SK-N-SH (cell line): ENCODE measurements at regions not wholly inside any gene's neighbourhood (a gene's known extent, or its start where the extent isn't known, plus 50 kb on each side); places are given as distances from the start of the nearest gene placed in this dataset.

ENCODE experiments used
- CTCF ChIA-PET: fragments of 300-600, 350-600 bp; formaldehyde crosslinking; extraction: SDS; loops from one replicate; lab custom pipeline; 2021; lab: Yijun Ruan, JAX
- POLR2A ChIA-PET: fragments of 350-600 bp; sonication (Branson Sonifier 250); formaldehyde crosslinking; extraction: SDS; loops from one replicate; lab custom pipeline; 2020; ENCODE audit warnings: antibody characterized with exemption, inconsistent platforms; lab: Yijun Ruan, JAX
- DNase-seq: peaks from one replicate; pipeline ENCODE4 v3.0.0; 2012
- H2AFZ ChIP-seq: fragments of 200-600 bp; sonication (generic); 2 replicates; pipeline ENCODE4 v1.8.1; 2016; ENCODE audit warnings: antibody characterized with exemption, mild to moderate bottlenecking, low read depth
- H3F3A ChIP-seq: fragments of 200-600 bp; sonication (generic); replicated peaks from 2 replicates; pipeline ENCODE3; 2016; ENCODE audit warnings: antibody characterized with exemption, mild to moderate bottlenecking; ENCODE audit not compliant: insufficient read depth
- H3K27ac ChIP-seq, 2 experiments: fragments of 200-500 bp in 1 of 2; fragments of 200-600 bp in 1 of 2; sonication (Bioruptor generic) in 1 of 2; sonication (generic), shearing (Covaris generic) in 1 of 2; 2 replicates each; pipeline versions ENCODE4 v1.5.1 to v1.6.1; 2014 to 2016; ENCODE audit warnings: low read depth in 2 of 2, inconsistent platforms in 1 of 2, low read length in 1 of 2, mild to moderate bottlenecking in 1 of 2, mixed read lengths in 1 of 2
- H3K27me3 ChIP-seq: fragments of 200-600 bp; sonication (generic), shearing (Covaris generic); 2 replicates; pipeline ENCODE4 v1.6.1; 2016; ENCODE audit warnings: mixed run types; ENCODE audit not compliant: insufficient read depth
- H3K36me3 ChIP-seq, 2 experiments: fragments of 200-500 bp in 1 of 2; fragments of 200-600 bp in 1 of 2; sonication (Bioruptor generic) in 1 of 2; sonication (generic) in 1 of 2; replicated peaks in 1 of 2; 2 replicates each; pipeline versions ENCODE3 to v1.5.1; 2014 to 2016; ENCODE audit warnings: low read length in 1 of 2, mild to moderate bottlenecking in 1 of 2; ENCODE audit not compliant: insufficient read depth in 2 of 2, control insufficient read depth in 1 of 2
- H3K4me1 ChIP-seq, 2 experiments: fragments of 200-500 bp in 1 of 2; fragments of 200-600 bp in 1 of 2; sonication (Bioruptor generic) in 1 of 2; sonication (generic), shearing (Covaris generic) in 1 of 2; 2 replicates each; pipeline versions ENCODE4 v1.5.1 to v1.6.1; 2014 to 2016; ENCODE audit warnings: low read depth in 1 of 2, low read length in 1 of 2, mixed run types in 1 of 2; ENCODE audit not compliant: insufficient read depth in 2 of 2, control insufficient read depth in 1 of 2
- H3K4me2 ChIP-seq: fragments of 200-600 bp; sonication (generic), shearing (Covaris generic); 2 replicates; pipeline ENCODE4 v1.6.1; 2017; ENCODE audit warnings: mixed run types
- H3K4me3 ChIP-seq, 2 experiments: fragments of 200-500 bp in 1 of 2; fragments of 200-600 bp in 1 of 2; sonication (Bioruptor generic) in 1 of 2; sonication (generic), shearing (Covaris generic) in 1 of 2; 2 replicates each; pipeline versions ENCODE4 v1.5.1 to v1.8.1; 2014 to 2016; ENCODE audit warnings: low read depth in 2 of 2, inconsistent platforms in 1 of 2, low read length in 1 of 2, mild to moderate bottlenecking in 1 of 2, mixed read lengths in 1 of 2, moderate library complexity in 1 of 2
- H3K79me2 ChIP-seq: fragments of 200-600 bp; sonication (generic); 2 replicates; pipeline ENCODE4 v1.8.1; 2017; ENCODE audit warnings: mild to moderate bottlenecking; ENCODE audit not compliant: insufficient read depth
- H3K9ac ChIP-seq: fragments of 200-600 bp; sonication (generic); 2 replicates; pipeline ENCODE4 v1.6.1; 2017; ENCODE audit warnings: mixed run types
- H3K9me2 ChIP-seq: fragments of 200-600 bp; sonication (generic); 2 replicates; pipeline ENCODE4 v1.6.1; 2017; ENCODE audit warnings: mixed run types
- H3K9me3 ChIP-seq: fragments of 200-600 bp; sonication (generic); 2 replicates; pipeline ENCODE4 v1.6.1; 2017; ENCODE audit warnings: mixed run types, mild to moderate bottlenecking, moderate library complexity
- H4K20me1 ChIP-seq: fragments of 200-600 bp; sonication (generic); 2 replicates; pipeline ENCODE4 v1.6.1; 2017; ENCODE audit warnings: mild to moderate bottlenecking, mixed run types; ENCODE audit not compliant: insufficient read depth
- FOXJ3 ChIP-seq: sonication (generic); formaldehyde crosslinking; IDR thresholded peaks from 2 replicates; pipeline ENCODE4 v1.5.1; 2020; ENCODE audit warnings: mild to moderate bottlenecking, missing genetic modification reagents
- FOXM1 ChIP-seq: IDR thresholded peaks from 2 replicates; pipeline ENCODE4 v1.4.0; 2012; ENCODE audit warnings: low read depth, mild to moderate bottlenecking
- IRF3 ChIP-seq: fragments of 150-350 bp; IDR thresholded peaks from 2 replicates; pipeline ENCODE4 v1.6.1; 2016; ENCODE audit warnings: mild to moderate bottlenecking, low read depth, low read length
- POLR2AphosphoS5 ChIP-seq: IDR thresholded peaks from 2 replicates; pipeline ENCODE4 v1.6.1; 2012; ENCODE audit warnings: low read depth, low read length
- RCOR1 ChIP-seq: fragments of 150-350 bp; IDR thresholded peaks from 2 replicates; pipeline ENCODE4 v1.6.1; 2017; ENCODE audit warnings: antibody characterized with exemption, low read length
- RFX5 ChIP-seq: IDR thresholded peaks from 2 replicates; pipeline ENCODE4 v1.6.1; 2012; ENCODE audit warnings: mild to moderate bottlenecking, improper control_type of control experiment, low read length
- TCF12 ChIP-seq: IDR thresholded peaks from 2 replicates; pipeline ENCODE4 v1.4.0; 2012
- WGBS: methylation state at CpG from one replicate; pipeline ENCODE4 v1.1.6; 2017; ENCODE audit warnings: low lambda C conversion rate; 5-methylcytosine and 5-hydroxymethylcytosine counted together
- TF ChIP-seq, protein P1 (sequence below): fragments of 200-600 bp; sonication (generic); IDR thresholded peaks from 2 replicates; pipeline ENCODE4 v1.6.1; 2017; ENCODE audit warnings: antibody characterized with exemption, mild to moderate bottlenecking, moderate library complexity

DNA sequence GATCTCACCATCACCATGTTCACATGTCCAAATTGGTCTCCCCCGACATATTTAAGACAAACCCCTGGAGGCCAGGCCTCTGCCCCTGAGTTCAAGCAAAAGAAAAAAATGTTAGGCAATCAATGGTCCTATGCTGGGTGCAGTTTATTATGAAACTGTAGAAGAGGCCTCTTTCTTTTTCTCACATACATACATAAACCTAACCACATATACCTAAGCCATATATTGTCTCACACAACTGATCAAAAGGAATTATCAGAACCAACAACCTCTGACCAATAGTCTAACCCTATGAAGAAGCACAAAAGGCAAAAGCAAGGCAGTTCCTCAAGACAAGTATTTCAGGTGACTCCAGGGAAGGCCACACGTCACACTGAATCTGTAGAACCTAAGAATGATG, 49.9 kb downstream of the ILRUN start:
- POLR2A ChIA-PET = no interaction called here
- Histone ChIP-seq H3F3A (peaks cover 11% of the 10 kb centered on the region), H3K9me3 (no peaks in the 10 kb centered on the region), H3K4me1 (no peaks in the 10 kb centered on the region), H3K36me3 (peaks cover 11 to 14% of the 10 kb centered on the region in 2 experiments), H2AFZ (no peak overlapping the region), H3K79me2 (peaks cover 41% of the 10 kb centered on the region), H3K4me2 (no peak overlapping the region), H3K9ac (no peak overlapping the region), H3K27me3 (no peaks in the 10 kb centered on the region), H3K4me3 (no peak overlapping the region), H3K9me2 (no peaks in the 10 kb centered on the region), H3K27ac (no peak overlapping the region), H4K20me1 (no peaks in the 10 kb centered on the region)
- WGBS = 98% methylated on average over 2 of the region's 2 CpGs
- CTCF ChIA-PET = interaction anchor here (1.1 kb wide), 1 partner anchor 38 kb away, joined by 3 read pairs; no protein-coding TSS in a partner anchor
- DNase-seq = no peak
- TF ChIP-seq IRF3 = no peak
- no peak for TF ChIP-seq RCOR1
- no peak for TF ChIP-seq TCF12

DNA sequence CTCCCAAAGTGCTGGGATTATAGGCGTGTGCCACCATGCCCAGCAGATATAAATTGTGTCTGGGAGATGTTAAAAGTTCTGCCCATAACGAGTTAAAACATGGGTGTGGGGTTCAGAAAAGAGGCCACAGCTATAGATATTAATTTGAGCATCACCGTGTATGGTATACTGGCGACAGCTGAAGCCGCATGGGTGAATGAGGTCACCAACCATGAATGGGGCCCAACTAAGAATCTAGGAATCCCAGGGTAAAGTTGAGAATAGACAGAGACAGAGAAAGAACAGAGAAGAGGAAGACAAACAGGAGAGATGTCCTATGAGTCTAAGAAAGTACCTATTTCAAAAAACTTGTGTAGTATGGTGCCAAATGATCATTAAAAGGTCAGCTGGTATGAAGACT, 50.9 kb downstream of the ILRUN start:
- CTCF ChIA-PET = interaction anchor here (0.7 kb wide), 1 partner anchor 35 kb away, joined by 3 read pairs; no protein-coding TSS in a partner anchor
- TF ChIP-seq FOXM1 (no peak), RFX5 (no peak), RCOR1 (no peak), IRF3 (no peak), FOXJ3 (CRISPR knock-in tag) (no peak), POLR2AphosphoS5 (no peak)
- TF ChIP-seq, protein P1, sequence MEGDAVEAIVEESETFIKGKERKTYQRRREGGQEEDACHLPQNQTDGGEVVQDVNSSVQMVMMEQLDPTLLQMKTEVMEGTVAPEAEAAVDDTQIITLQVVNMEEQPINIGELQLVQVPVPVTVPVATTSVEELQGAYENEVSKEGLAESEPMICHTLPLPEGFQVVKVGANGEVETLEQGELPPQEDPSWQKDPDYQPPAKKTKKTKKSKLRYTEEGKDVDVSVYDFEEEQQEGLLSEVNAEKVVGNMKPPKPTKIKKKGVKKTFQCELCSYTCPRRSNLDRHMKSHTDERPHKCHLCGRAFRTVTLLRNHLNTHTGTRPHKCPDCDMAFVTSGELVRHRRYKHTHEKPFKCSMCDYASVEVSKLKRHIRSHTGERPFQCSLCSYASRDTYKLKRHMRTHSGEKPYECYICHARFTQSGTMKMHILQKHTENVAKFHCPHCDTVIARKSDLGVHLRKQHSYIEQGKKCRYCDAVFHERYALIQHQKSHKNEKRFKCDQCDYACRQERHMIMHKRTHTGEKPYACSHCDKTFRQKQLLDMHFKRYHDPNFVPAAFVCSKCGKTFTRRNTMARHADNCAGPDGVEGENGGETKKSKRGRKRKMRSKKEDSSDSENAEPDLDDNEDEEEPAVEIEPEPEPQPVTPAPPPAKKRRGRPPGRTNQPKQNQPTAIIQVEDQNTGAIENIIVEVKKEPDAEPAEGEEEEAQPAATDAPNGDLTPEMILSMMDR = no peak
- TF ChIP-seq, all 33 proteins: peak for 0
- H3K9ac ChIP-seq = no peak overlapping the region

More for the DNA sequence above, 50.9 kb downstream of the ILRUN start:
- H3K27me3 ChIP-seq = no peaks in the 10 kb centered on the region
- no peaks in the 10 kb centered on the region for H3K9me2 ChIP-seq
- H2AFZ ChIP-seq = no peak overlapping the region
- H3K4me3 ChIP-seq = no peak overlapping the region
- H3K4me1 ChIP-seq = no peaks in the 10 kb centered on the region
- H3K27ac ChIP-seq = peak overlapping the region in 1 of 2 experiments; percentile 40; a peak in 1 of 4 replicates
- H4K20me1 ChIP-seq = no peaks in the 10 kb centered on the region
- WGBS = 93% methylated on average over 5 of the region's 5 CpGs
- POLR2A ChIA-PET = no interaction called here
- peaks cover 11 to 14% of the 10 kb centered on the region in 2 experiments for H3K36me3 ChIP-seq
- H3F3A ChIP-seq = peaks cover 11% of the 10 kb centered on the region
- peaks cover 38% of the 10 kb centered on the region; the same call in 1 of the 2 replicates for H3K79me2 ChIP-seq
- no peak overlapping the region for H3K4me2 ChIP-seq
- no peak for DNase-seq
- no peaks in the 10 kb centered on the region for H3K9me3 ChIP-seq
